ENCODE measurements at regions not wholly inside any gene's neighbourhood (a gene's known extent, or its start where the extent isn't known, plus 50 kb on each side); places are given as distances from the start of the nearest gene placed in this dataset.

DNA sequence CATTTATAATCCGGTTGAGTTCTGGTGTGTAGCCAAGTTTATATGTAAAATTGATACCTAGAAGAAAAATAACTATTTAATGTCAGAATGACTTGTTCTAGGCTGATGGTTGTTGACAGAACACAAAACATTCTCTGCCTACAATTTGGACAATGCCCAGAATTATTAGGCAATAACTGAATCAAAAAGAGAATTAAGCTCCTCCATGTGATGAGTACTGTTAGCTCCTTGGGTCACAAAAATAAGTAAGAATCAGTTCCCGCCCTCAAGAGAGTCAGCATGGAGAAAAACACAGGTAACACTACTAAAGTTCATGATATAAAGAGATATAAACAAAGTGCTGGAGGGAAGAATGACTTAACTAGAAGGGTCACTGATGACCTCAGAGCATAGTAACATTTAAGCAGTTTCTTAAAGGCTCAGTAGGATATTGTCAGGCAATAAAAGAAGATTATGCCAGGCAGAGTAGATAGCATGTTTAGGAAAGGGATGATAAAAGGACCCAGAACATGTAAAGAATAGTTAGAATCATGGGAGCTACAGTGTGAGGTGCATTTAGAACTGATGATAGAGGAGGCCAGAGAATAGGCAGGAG lies 200.5 kb upstream of the ACTBL2 start:
- no peaks in the 10 kb centered on the region for H3K27me3 ChIP-seq
- H3K4me3 ChIP-seq (ENCODE audit: low read depth, low read length): no peak overlapping the region
- H3K9me3 ChIP-seq: no peaks in the 10 kb centered on the region
- H3K36me3 ChIP-seq: no peaks in the 10 kb centered on the region
- no peak for DNase-seq
- TF ChIP-seq, protein P1, sequence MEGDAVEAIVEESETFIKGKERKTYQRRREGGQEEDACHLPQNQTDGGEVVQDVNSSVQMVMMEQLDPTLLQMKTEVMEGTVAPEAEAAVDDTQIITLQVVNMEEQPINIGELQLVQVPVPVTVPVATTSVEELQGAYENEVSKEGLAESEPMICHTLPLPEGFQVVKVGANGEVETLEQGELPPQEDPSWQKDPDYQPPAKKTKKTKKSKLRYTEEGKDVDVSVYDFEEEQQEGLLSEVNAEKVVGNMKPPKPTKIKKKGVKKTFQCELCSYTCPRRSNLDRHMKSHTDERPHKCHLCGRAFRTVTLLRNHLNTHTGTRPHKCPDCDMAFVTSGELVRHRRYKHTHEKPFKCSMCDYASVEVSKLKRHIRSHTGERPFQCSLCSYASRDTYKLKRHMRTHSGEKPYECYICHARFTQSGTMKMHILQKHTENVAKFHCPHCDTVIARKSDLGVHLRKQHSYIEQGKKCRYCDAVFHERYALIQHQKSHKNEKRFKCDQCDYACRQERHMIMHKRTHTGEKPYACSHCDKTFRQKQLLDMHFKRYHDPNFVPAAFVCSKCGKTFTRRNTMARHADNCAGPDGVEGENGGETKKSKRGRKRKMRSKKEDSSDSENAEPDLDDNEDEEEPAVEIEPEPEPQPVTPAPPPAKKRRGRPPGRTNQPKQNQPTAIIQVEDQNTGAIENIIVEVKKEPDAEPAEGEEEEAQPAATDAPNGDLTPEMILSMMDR (IDR thresholded peaks at IDR 0.05; ENCODE audit: low read depth, low read length): no peak
- no peaks in the 10 kb centered on the region; the same call in 1 of the 2 replicates for H3K4me1 ChIP-seq

DNA sequence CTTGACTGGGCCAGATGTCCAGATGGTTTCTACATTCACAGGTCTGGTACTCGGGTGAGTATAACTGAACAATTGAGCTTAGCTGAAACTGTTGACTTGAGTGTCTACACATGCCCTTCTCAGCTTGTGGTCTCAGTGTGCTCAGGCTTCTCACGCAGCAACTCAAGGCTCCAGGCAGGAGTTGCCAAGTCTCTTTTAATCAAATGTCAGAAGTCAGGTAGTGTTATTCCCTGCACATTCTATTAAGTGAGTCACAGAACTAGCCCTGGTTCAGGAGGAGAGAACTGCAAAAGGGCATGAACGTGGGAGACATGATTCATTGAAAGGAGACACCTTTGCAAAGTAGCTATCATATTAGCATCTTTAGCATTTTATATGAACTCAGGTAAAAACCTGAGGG lies 199.3 kb upstream of the ACTBL2 start:
- TF ChIP-seq, protein P1 (IDR thresholded peaks at IDR 0.05; ENCODE audit: low read depth, low read length): no peak
- Histone ChIP-seq H3K9me3 (no peaks in the 10 kb centered on the region), H3K4me1 (peaks cover 4% of the 10 kb centered on the region), H3K27me3 (no peaks in the 10 kb centered on the region), H3K4me3 (ENCODE audit: low read depth, low read length) (no peak overlapping the region), H3K36me3 (no peaks in the 10 kb centered on the region)
- DNase-seq: no peak

DNA sequence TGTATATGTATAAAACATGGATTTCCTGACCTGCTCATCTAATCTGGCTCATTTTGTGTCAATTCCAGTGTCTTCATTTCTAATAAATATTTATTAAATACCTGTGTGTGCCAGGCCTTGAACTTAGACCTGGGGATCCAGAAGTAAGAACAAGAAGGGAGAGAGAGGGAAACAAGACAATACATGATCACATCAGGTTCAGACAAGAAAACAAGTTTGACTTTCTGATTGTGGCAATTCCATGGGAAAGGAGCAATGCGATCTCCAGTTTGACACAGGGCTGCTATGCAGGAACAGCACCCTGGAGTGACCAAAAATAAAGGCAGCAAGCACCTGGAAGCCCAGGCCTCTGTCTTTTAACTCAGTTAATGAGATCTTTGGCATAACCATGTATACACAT lies 198.1 kb upstream of the ACTBL2 start:
- Histone ChIP-seq H3K4me3 (ENCODE audit: low read depth, low read length) (no peak overlapping the region), H3K9me3 (no peaks in the 10 kb centered on the region), H3K36me3 (no peaks in the 10 kb centered on the region), H3K4me1 (peaks cover 9% of the 10 kb centered on the region), H3K27me3 (no peaks in the 10 kb centered on the region)
- TF ChIP-seq, protein P1 (IDR thresholded peaks at IDR 0.05; ENCODE audit: low read depth, low read length): no peak
- no peak for DNase-seq

DNA sequence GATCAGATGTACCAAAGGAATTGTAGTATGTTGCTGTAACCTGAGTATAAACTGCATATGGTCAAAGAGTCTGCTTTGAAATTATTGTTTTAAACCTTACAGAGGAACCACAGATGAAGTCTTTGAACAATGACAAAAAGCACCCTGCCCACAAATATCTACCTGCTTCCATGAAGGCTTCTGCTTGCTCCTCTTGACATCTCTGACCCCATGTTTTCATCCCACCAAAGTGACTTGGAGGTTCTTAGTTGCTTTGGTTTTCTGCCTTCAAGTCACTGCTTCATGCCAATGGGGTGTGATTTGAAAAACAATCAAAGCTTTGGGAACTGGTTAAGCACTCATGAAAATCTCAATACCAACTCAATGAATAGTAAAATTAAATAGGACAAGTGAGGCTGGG lies 194.6 kb upstream of the ACTBL2 start:
- Histone ChIP-seq H3K9me3 (no peaks in the 10 kb centered on the region), H3K36me3 (no peaks in the 10 kb centered on the region), H3K27me3 (no peaks in the 10 kb centered on the region), H3K4me1 (peaks cover 11% of the 10 kb centered on the region), H3K4me3 (ENCODE audit: low read depth, low read length) (no peak overlapping the region)
- no peak for DNase-seq
- TF ChIP-seq, protein P1 (IDR thresholded peaks at IDR 0.05; ENCODE audit: low read depth, low read length): no peak

DNA sequence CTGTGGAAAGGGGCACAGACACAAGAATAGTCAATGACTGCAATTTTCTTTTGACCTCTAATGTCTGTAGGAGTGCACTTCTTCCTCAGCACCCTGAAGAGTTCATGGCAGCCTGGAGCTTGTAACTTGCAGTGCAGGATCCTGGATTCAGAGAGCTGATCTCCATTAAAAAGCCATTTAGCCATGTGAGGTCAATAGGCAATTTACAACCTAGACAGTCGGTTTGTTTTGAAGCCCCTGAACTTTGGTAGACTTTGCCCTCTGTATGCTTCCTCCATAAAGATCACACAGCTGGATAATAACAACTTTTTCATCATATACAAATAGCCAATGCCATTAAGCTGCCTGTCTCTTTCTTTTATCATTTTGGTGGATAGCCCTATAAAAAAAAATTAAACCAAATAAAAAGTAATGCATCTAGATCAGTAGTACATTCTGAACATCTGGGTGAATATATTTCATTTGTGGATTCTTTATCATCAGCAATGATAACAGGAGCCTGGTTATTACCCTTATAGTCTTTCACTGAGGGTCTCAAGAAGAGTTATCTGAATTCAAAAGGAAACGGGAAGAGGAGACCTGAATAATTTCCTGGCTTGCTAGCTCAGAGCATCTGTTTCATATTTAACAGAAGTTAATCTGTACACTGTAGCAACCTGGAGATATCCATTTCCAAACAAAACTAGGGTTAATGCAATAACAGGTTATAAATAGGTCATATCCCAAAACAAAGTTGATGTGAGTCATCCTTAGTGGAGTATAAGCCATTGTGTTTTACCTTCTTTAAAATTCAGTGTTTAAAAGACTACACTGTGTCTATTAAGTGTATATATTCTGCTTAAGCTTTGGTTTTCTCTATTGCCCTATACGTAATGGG lies 193.8 kb upstream of the ACTBL2 start:
- no peak for DNase-seq
- no peaks in the 10 kb centered on the region for H3K36me3 ChIP-seq
- H3K4me3 ChIP-seq (ENCODE audit: low read depth, low read length): no peak overlapping the region
- H3K27me3 ChIP-seq: no peaks in the 10 kb centered on the region
- H3K9me3 ChIP-seq: no peaks in the 10 kb centered on the region
- H3K4me1 ChIP-seq: peaks cover 11% of the 10 kb centered on the region
- TF ChIP-seq, protein P1 (IDR thresholded peaks at IDR 0.05; ENCODE audit: low read depth, low read length): no peak

DNA sequence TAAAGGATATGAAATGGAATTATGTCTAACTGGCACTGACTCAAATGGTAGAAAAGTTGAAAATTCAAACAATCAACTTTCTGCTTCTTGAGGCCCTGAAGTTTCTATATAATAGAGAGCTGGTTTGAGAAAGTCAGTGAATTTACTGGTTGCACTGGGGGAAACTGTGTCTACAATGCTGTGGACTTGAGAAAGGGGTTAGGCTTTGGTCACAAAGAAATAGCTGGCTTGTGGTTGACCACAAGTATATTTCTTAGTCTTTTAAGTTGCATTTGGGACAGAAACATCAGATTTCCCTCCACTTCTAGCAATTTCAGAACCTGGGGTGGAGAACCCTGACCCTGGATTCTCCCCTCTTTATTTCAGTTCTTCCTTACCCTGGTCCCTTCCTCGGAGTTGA lies 192.6 kb upstream of the ACTBL2 start:
- Histone ChIP-seq H3K9me3 (no peaks in the 10 kb centered on the region), H3K36me3 (no peaks in the 10 kb centered on the region), H3K4me1 (peaks cover 11% of the 10 kb centered on the region), H3K4me3 (ENCODE audit: low read depth, low read length) (no peak overlapping the region), H3K27me3 (no peaks in the 10 kb centered on the region)
- DNase-seq: no peak
- TF ChIP-seq, protein P1 (IDR thresholded peaks at IDR 0.05; ENCODE audit: low read depth, low read length): no peak
